ENCODE measurements at regions not wholly inside any gene's neighbourhood (a gene's known extent, or its start where the extent isn't known, plus 50 kb on each side); places are given as distances from the start of the nearest gene placed in this dataset.

GRCh38 chr6:158920311-158920905, 79.6 kb downstream of the RSPH3 start:
- Histone ChIP-seq H3K27ac (ENCODE audit: low read depth, low read length) (no peak overlapping the region), H3K9me3 (ENCODE audit: control insufficient read depth in 5 of 5, low read length in 5 of 5) (no peaks in the 10 kb centered on the region), H3K36me3 (ENCODE audit: control insufficient read depth in 5 of 5, insufficient read depth in 5 of 5, low read length in 5 of 5) (no peaks in the 10 kb centered on the region), H3K9ac (ENCODE audit: low read length in 5 of 5) (no peak overlapping the region), H3K4me3 (ENCODE audit: low read depth in 1 of 5, low read length in 5 of 5) (no peak overlapping the region), H3K27me3 (ENCODE audit: control insufficient read depth in 5 of 5, insufficient read depth in 4 of 5, low read length in 5 of 5) (no peaks in the 10 kb centered on the region), H3K4me1 (ENCODE audit: control insufficient read depth in 5 of 5, insufficient read depth in 5 of 5, low read length in 5 of 5) (no peaks in the 10 kb centered on the region)

- Histone ChIP-seq H3K9me3 (ENCODE audit: control insufficient read depth in 5 of 5, low read length in 5 of 5) (no peaks in the 10 kb centered on the region), H3K27me3 (ENCODE audit: control insufficient read depth in 5 of 5, insufficient read depth in 4 of 5, low read length in 5 of 5) (no peaks in the 10 kb centered on the region), H3K4me3 (ENCODE audit: low read depth in 1 of 5, low read length in 5 of 5) (no peak overlapping the region), H3K4me1 (ENCODE audit: control insufficient read depth in 5 of 5, insufficient read depth in 5 of 5, low read length in 5 of 5) (no peaks in the 10 kb centered on the region), H3K36me3 (ENCODE audit: control insufficient read depth in 5 of 5, insufficient read depth in 5 of 5, low read length in 5 of 5) (no peaks in the 10 kb centered on the region), H3K27ac (ENCODE audit: low read depth, low read length) (no peak overlapping the region), H3K9ac (ENCODE audit: low read length in 5 of 5) (no peak overlapping the region)
These were observed 80.1 kb downstream of the RSPH3 start for GRCh38 chr6:158919865-158920264.

- Histone ChIP-seq H3K4me1 (ENCODE audit: control insufficient read depth in 5 of 5, insufficient read depth in 5 of 5, low read length in 5 of 5) (no peaks in the 10 kb centered on the region), H3K27ac (ENCODE audit: low read depth, low read length) (no peak overlapping the region), H3K4me3 (ENCODE audit: low read depth in 1 of 5, low read length in 5 of 5) (no peak overlapping the region), H3K36me3 (ENCODE audit: control insufficient read depth in 5 of 5, insufficient read depth in 5 of 5, low read length in 5 of 5) (no peaks in the 10 kb centered on the region), H3K27me3 (ENCODE audit: control insufficient read depth in 5 of 5, insufficient read depth in 4 of 5, low read length in 5 of 5) (peaks cover 0 to 4% (median 0%) of the 10 kb centered on the region in 5 donors), H3K9me3 (ENCODE audit: control insufficient read depth in 5 of 5, low read length in 5 of 5) (no peaks in the 10 kb centered on the region), H3K9ac (ENCODE audit: low read length in 5 of 5) (no peak overlapping the region)
These were observed 83.4 kb downstream of the RSPH3 start for GRCh38 chr6:158916617-158917016.

- H3K4me1 ChIP-seq (ENCODE audit: control insufficient read depth in 5 of 5, insufficient read depth in 5 of 5, low read length in 5 of 5): no peaks in the 10 kb centered on the region
- H3K9ac ChIP-seq (ENCODE audit: low read length in 5 of 5): no peak overlapping the region
- H3K4me3 ChIP-seq (ENCODE audit: low read depth in 1 of 5, low read length in 5 of 5): no peak overlapping the region
- H3K36me3 ChIP-seq (ENCODE audit: control insufficient read depth in 5 of 5, insufficient read depth in 5 of 5, low read length in 5 of 5): no peaks in the 10 kb centered on the region
- H3K27me3 ChIP-seq (ENCODE audit: control insufficient read depth in 5 of 5, insufficient read depth in 4 of 5, low read length in 5 of 5): peaks cover 0 to 8% (median 0%) of the 10 kb centered on the region in 5 donors
- no peaks in the 10 kb centered on the region for H3K9me3 ChIP-seq (ENCODE audit: control insufficient read depth in 5 of 5, low read length in 5 of 5)
- no peak overlapping the region for H3K27ac ChIP-seq (ENCODE audit: low read depth, low read length)
These were observed 85.1 kb downstream of the RSPH3 start for GRCh38 chr6:158914923-158915322.

- H3K4me3 ChIP-seq (ENCODE audit: low read depth in 1 of 5, low read length in 5 of 5): no peak overlapping the region
- H3K27me3 ChIP-seq (ENCODE audit: control insufficient read depth in 5 of 5, insufficient read depth in 4 of 5, low read length in 5 of 5): peaks cover 0 to 8% (median 2%) of the 10 kb centered on the region in 5 donors
- no peaks in the 10 kb centered on the region for H3K4me1 ChIP-seq (ENCODE audit: control insufficient read depth in 5 of 5, insufficient read depth in 5 of 5, low read length in 5 of 5)
- no peaks in the 10 kb centered on the region for H3K9me3 ChIP-seq (ENCODE audit: control insufficient read depth in 5 of 5, low read length in 5 of 5)
- no peak overlapping the region for H3K27ac ChIP-seq (ENCODE audit: low read depth, low read length)
- H3K9ac ChIP-seq (ENCODE audit: low read length in 5 of 5): no peak overlapping the region
- no peaks in the 10 kb centered on the region for H3K36me3 ChIP-seq (ENCODE audit: control insufficient read depth in 5 of 5, insufficient read depth in 5 of 5, low read length in 5 of 5)
These were observed 86.4 kb downstream of the RSPH3 start for GRCh38 chr6:158913580-158913979.

- Histone ChIP-seq H3K4me1 (ENCODE audit: control insufficient read depth in 5 of 5, insufficient read depth in 5 of 5, low read length in 5 of 5) (no peaks in the 10 kb centered on the region), H3K27ac (ENCODE audit: low read depth, low read length) (no peak overlapping the region), H3K4me3 (ENCODE audit: low read depth in 1 of 5, low read length in 5 of 5) (no peak overlapping the region), H3K9me3 (ENCODE audit: control insufficient read depth in 5 of 5, low read length in 5 of 5) (no peaks in the 10 kb centered on the region), H3K9ac (ENCODE audit: low read length in 5 of 5) (no peak overlapping the region), H3K27me3 (ENCODE audit: control insufficient read depth in 5 of 5, insufficient read depth in 4 of 5, low read length in 5 of 5) (peaks cover 0 to 8% (median 2%) of the 10 kb centered on the region in 5 donors), H3K36me3 (ENCODE audit: control insufficient read depth in 5 of 5, insufficient read depth in 5 of 5, low read length in 5 of 5) (no peaks in the 10 kb centered on the region)
These were observed 87.3 kb downstream of the RSPH3 start for GRCh38 chr6:158912655-158913054.

GRCh38 chr6:158911746-158912480, 88.1 kb downstream of the RSPH3 start:
- no peak overlapping the region for H3K9ac ChIP-seq (ENCODE audit: low read length in 5 of 5)
- peaks cover 0 to 8% (median 2%) of the 10 kb centered on the region in 5 donors for H3K27me3 ChIP-seq (ENCODE audit: control insufficient read depth in 5 of 5, insufficient read depth in 4 of 5, low read length in 5 of 5)
- H3K4me1 ChIP-seq (ENCODE audit: control insufficient read depth in 5 of 5, insufficient read depth in 5 of 5, low read length in 5 of 5): no peaks in the 10 kb centered on the region
- H3K36me3 ChIP-seq (ENCODE audit: control insufficient read depth in 5 of 5, insufficient read depth in 5 of 5, low read length in 5 of 5): no peaks in the 10 kb centered on the region
- no peak overlapping the region for H3K4me3 ChIP-seq (ENCODE audit: low read depth in 1 of 5, low read length in 5 of 5)
- no peak overlapping the region for H3K27ac ChIP-seq (ENCODE audit: low read depth, low read length)
- no peaks in the 10 kb centered on the region for H3K9me3 ChIP-seq (ENCODE audit: control insufficient read depth in 5 of 5, low read length in 5 of 5)

- peaks cover 0 to 8% (median 2%) of the 10 kb centered on the region in 5 donors for H3K27me3 ChIP-seq (ENCODE audit: control insufficient read depth in 5 of 5, insufficient read depth in 4 of 5, low read length in 5 of 5)
- H3K9ac ChIP-seq (ENCODE audit: low read length in 5 of 5): no peak overlapping the region
- H3K4me3 ChIP-seq (ENCODE audit: low read depth in 1 of 5, low read length in 5 of 5): no peak overlapping the region
- no peaks in the 10 kb centered on the region for H3K4me1 ChIP-seq (ENCODE audit: control insufficient read depth in 5 of 5, insufficient read depth in 5 of 5, low read length in 5 of 5)
- H3K9me3 ChIP-seq (ENCODE audit: control insufficient read depth in 5 of 5, low read length in 5 of 5): peaks cover 0 to 7% (median 6%) of the 10 kb centered on the region in 5 donors
- no peak overlapping the region for H3K27ac ChIP-seq (ENCODE audit: low read depth, low read length)
- H3K36me3 ChIP-seq (ENCODE audit: control insufficient read depth in 5 of 5, insufficient read depth in 5 of 5, low read length in 5 of 5): no peaks in the 10 kb centered on the region
These were observed 89.2 kb downstream of the RSPH3 start for GRCh38 chr6:158910484-158911440.

- Histone ChIP-seq H3K36me3 (ENCODE audit: control insufficient read depth in 5 of 5, insufficient read depth in 5 of 5, low read length in 5 of 5) (no peaks in the 10 kb centered on the region), H3K4me3 (ENCODE audit: low read depth in 1 of 5, low read length in 5 of 5) (no peak overlapping the region), H3K9ac (ENCODE audit: low read length in 5 of 5) (no peak overlapping the region), H3K9me3 (ENCODE audit: control insufficient read depth in 5 of 5, low read length in 5 of 5) (peaks cover 0 to 15% (median 11%) of the 10 kb centered on the region in 5 donors), H3K4me1 (ENCODE audit: control insufficient read depth in 5 of 5, insufficient read depth in 5 of 5, low read length in 5 of 5) (no peaks in the 10 kb centered on the region), H3K27me3 (ENCODE audit: control insufficient read depth in 5 of 5, insufficient read depth in 4 of 5, low read length in 5 of 5) (peaks cover 0 to 8% (median 2%) of the 10 kb centered on the region in 5 donors), H3K27ac (ENCODE audit: low read depth, low read length) (no peak overlapping the region)
These were observed 90.1 kb downstream of the RSPH3 start for GRCh38 chr6:158909938-158910337.
